Renal pelvis (tissue), 1 donor: ENCODE measurements at regions not wholly inside any gene's neighbourhood (a gene's known extent, or its start where the extent isn't known, plus 50 kb on each side); places are given as distances from the start of the nearest gene placed in this dataset.

Source experiments
- DNase-seq: peaks from one replicate; pipeline ENCODE4 v3.0.0-alpha.2; 2013

DNA sequence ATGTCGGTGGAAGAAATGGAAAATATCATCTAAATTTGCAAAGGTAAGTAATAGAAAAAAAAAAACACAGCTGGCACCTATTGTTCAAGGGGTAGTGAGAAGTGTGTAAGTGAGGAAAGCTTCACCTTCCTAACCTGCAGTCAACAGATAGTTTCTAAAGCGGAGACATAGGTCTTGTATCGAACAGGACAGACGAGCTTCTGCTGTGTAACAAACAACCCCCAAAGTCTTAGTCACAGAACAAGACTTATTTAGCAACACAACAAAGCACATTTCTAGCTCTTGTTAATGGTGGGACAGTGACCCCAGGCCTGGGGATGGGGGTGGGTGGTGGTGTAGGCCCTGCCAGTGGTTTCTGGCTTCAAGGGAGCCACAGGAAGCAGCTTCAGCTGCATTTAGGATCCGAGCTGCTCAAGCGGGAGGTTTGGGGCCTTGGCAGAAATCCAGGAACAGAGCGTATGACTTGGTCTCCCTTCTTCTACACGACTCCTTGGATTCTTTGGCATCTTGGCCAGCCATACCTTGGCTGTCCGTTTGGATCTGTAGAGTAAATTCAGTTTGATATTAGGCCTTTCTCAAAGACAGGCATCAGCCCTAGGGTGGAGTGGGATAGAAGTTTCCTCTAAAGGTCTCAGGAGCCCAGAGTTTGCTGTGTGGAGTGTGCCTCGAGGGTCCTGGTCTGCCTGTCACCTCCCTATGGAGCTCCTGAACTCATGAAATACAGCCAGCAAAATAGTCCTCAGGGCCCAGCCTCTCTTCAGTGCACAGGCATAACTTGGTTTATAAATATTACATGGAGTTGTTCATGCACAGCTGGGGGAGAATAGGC lies 56.9 kb upstream of the SHH start:
- DNase-seq: no peak

DNA sequence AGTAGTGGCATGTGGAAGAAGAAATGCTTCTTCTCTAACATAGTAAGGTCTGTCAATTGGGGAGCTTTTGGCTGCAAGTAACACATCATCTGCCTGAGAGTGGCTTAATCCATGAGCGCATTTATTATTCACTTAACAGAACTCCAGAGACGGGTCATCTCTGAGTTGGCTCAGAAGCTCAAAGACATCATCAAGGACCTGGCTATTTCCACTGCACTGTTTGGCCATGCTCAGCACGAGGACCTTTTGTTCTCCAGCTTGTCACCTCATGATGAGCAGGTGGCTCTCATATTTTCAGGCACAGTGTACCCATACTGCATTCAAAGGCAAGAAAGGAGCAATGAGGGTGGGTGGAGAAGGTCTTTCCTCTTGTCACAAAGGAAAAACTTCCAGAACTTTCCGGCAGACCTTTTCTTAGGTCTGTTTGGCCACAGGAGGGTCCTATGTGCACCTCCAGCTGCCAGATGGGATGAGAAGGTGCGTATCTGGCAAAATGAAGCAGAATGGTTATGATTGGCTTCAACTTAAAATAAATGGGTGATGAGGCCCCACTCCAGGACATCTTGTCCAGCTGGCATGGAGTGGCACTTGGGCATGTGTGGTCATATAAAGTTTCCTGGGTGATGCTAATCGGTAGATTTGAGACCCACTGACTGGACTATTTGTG lies 55.6 kb upstream of the SHH start:
- no peak for DNase-seq

DNA sequence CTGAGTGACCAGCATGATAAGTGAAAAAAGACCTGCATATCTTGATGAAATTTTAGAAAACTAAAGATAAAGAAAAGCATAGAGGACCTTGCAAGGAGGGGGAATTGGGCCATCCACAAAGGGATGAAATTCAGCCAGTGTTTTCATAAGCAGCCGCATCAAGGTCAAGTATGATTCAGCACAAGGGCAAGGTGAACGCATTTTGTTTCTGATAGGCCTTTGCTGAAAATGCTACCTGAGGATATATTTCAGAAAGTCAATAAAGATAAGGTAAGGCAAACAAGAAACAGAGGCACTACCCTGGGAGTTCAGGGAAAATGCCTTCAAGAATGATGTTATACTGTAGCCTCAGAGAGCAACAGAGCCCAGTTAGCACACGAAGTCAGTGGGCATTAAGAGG lies 55.0 kb upstream of the SHH start:
- DNase-seq: no peak

DNA sequence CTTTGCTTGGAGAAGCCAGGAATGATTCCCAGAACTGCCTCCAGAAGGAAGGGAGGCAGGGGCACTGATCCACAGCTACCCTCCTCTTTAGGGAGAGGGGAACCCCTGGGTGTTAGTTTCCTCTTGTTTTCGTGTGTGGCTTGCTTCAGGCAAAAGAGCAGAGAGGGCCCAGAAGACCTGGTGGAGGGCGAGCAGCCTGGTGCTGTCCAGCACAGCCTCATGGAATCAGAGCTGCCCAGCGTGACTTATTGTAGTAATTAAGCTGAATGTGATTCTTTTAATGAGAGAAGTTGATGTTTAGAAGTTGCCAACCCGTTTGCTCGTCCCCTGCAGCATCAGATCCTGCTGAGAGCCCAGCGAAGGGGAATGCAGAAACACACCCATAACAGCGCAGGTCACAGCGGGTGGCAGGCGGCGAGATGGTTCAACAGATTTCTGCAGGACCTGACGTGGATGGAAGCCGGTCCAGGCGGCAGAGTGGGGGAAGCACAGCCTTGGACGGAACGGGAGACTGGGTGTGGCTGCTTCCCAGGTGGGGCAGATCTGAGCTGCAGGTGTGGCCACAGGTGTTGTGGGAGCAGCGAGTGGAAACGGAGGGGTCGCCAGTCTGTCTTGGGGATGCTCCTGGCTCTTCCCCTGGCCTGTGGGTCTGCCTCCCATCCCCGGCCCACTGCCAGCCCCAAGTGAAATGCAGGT lies 53.7 kb upstream of the SHH start:
- DNase-seq: no peak

DNA sequence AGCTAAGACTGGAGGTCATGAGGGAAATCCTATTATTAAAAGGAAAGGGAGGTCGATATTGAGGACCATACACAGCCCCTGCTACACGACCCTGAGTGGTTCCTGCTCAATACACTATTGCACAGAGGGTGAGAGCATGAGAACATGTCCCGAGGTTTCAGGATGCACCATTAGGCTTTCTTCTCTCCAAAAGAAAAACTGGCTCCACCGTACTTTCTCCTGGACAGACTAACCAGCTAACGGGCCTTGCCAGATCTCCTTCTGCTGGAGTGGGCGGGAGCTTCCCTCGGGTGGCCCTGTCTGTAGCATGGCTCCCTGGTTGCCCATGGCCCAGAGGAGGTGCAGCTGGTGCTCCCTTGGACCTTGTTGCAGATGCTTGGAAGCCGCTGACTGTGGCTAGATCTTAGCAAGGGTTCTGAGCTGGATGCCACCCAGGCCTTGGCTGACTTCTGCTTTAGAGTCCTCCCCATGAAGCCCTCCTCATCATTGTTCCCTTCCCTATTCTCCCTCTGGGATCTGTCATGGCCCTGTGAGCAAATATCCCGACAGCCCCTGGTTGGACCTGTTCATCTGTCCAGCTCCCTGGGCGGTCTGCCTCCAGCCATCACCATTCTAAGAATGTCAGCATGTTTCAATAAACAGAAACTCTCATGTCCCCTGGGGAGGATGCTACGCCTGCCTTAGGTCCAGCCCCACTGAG lies 52.9 kb upstream of the SHH start:
- DNase-seq: no peak

DNA sequence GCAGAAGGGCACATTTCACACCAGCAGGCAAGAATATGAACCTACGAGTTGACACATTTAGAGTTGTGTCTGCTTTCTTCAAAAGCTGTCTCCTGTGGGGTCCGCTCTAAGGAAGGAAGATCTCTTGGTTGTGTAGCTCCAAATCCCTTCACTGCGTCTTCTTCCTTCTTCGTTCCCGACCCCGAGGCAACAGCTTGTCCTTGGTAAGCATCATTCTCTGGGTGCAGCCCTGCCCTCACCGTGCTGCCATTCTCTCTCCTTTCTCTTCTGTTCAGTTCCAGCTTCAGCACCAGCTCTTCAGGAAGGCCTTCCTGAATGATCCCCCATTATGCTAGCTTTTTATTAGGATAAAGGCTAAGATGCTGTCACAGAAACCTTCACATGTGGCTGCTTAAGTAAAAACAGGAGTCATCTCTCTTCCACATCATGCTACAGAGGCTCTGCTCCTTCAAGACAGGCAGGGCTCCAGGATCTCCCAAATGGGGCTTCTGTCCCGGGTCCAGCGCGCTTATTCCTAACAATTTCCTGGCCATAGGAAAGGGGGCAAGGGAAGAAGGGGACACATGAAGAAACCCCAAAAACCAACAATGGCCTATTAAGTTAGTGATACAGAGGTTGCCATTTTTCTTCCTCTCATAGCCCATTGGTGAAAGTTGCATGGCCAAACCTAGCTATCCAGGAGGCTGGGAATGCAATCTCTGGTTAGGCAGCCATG lies 52.2 kb upstream of the SHH start:
- no peak for DNase-seq

DNA sequence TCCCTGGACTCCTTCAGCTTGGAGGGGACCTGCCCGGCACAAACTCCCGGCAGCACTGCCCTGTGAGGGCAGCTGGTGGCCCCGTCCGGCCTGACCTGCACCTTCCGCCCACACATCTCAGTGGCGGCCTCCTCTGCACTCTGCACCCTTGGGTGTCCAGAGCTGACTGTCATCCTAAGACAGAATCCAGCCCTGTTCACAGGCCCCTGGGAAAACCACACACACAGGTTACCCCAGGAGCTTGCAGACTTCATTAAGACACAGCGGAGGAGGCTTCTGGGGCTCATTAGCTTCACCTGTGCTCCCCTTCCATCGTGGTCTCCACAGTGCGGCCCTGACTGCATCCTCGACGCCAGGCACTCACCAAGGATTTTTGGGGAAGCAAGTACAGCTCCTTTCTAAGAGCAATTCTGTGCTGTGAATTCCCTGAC lies 51.5 kb upstream of the SHH start:
- DNase-seq: no peak

DNA sequence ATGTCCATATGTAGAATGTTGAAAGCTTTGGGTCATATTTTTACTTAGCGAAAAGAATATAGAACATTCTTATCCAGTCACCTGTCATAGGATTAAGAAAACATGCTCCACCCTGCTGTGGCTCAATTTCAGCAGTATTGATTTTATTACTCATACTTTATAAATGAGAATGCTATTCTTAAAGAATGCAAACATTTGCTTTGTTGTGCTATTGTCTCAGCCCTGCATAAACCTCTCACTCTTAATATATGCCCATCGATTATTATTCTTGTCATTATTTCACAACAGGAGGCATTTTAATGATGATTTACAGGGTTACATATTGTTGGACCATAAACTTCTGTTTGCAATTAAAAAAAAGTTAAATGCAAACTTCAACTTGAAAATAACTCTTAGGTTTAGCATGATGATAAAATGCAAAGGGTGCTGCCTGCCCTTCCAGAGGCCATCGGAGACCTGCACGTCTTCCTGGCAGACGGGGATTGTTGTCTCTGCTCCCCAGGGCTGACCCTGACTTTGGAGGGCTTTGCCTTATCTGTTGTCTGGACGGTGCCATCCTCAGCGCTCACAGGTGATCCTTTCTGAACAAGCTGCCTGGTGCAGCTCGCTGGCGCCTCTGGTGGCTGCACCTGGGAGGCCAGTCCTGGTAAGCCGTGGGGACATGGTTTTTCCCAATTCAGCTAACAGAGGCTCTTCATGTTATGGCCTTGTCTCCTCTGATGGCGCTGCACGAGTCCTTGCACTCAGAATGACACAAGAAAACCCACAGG lies 50.0 kb upstream of the SHH start:
- DNase-seq: no peak
